ENCODE measurements at regions not wholly inside any gene's neighbourhood (a gene's known extent, or its start where the extent isn't known, plus 50 kb on each side); places are given as distances from the start of the nearest gene placed in this dataset.

- Histone ChIP-seq H3K4me2 (no peak overlapping the region), H3K27ac (no peak overlapping the region), H3K9ac (no peak overlapping the region), H3K9me3 (replicated peaks in 1 of 11) (no peaks in the 10 kb centered on the region), H3K4me3 (no peak overlapping the region), H3K27me3 (no peaks in the 10 kb centered on the region), H3K4me1 (peaks cover 21 to 75% (median 28%) of the 10 kb centered on the region in 10 experiments), H3K36me3 (no peaks in the 10 kb centered on the region), H4K20me1 (no peaks in the 10 kb centered on the region)
- no peak for TF ChIP-seq Cebpa-rat (IDR thresholded peaks at IDR 0.05)
Measured at GRCh38 chr6:134442073-134442472, 124.2 kb upstream of the SGK1 start.

GRCh38 chr6:134438837-134439236, 120.9 kb upstream of the SGK1 start:
- no peak overlapping the region; a peak in 1 of 22 replicates for H3K9ac ChIP-seq
- no peak for TF ChIP-seq Cebpa-rat (IDR thresholded peaks at IDR 0.05)
- peak overlapping the region in 2 of 11 experiments; percentile 81 to 83; a peak in 1 of 22 replicates for H3K27ac ChIP-seq

GRCh38 chr6:134437376-134437775, 119.5 kb upstream of the SGK1 start:
- peak overlapping the region; percentile 37 to 85 (median 54) for H3K4me2 ChIP-seq
- H3K9ac ChIP-seq, result peak overlapping the region in 4 of 11 experiments; percentile 51 to 84 (median 64); a peak in 8 of 22 replicates
- no peaks in the 10 kb centered on the region; a peak in 2 of 22 replicates for H3K9me3 ChIP-seq (replicated peaks in 1 of 11)
- no peaks in the 10 kb centered on the region for H3K36me3 ChIP-seq
- no peaks in the 10 kb centered on the region for H3K27me3 ChIP-seq
- no peaks in the 10 kb centered on the region for H4K20me1 ChIP-seq
- peaks cover 21 to 58% (median 24%) of the 10 kb centered on the region in 10 experiments for H3K4me1 ChIP-seq
- 0 out of 22 replicates have a peak, but pooled peaks of 1 of the 11 experiments have one; percentile 4 for TF ChIP-seq Cebpa-rat (IDR thresholded peaks at IDR 0.05)
- peak overlapping the region in 9 of 11 experiments; percentile 44 to 94 (median 71); a peak in 17 of 22 replicates for H3K27ac ChIP-seq
- H3K4me3 ChIP-seq, result no peak overlapping the region; a peak in 1 of 20 replicates

More at GRCh38 chr6:134438837-134439236, 120.9 kb upstream of the SGK1 start:
- H3K9me3 ChIP-seq (replicated peaks in 1 of 11), result no peaks in the 10 kb centered on the region; a peak in 2 of 22 replicates
- H4K20me1 ChIP-seq, result no peaks in the 10 kb centered on the region
- peaks cover 21 to 69% (median 24%) of the 10 kb centered on the region in 10 experiments for H3K4me1 ChIP-seq
- H3K36me3 ChIP-seq, result no peaks in the 10 kb centered on the region
- H3K4me3 ChIP-seq, result no peak overlapping the region
- H3K4me2 ChIP-seq, result peak overlapping the region in 2 of 11 experiments; percentile 20 to 85; a peak in 3 of 22 replicates
- no peaks in the 10 kb centered on the region for H3K27me3 ChIP-seq

GRCh38 chr6:134436950-134437349, 119.0 kb upstream of the SGK1 start:
- Histone ChIP-seq H3K9ac (peak overlapping the region in 4 of 11 experiments; percentile 52 to 84 (median 64); a peak in 9 of 22 replicates), H3K4me3 (no peak overlapping the region; a peak in 1 of 20 replicates), H3K36me3 (no peaks in the 10 kb centered on the region), H3K27me3 (no peaks in the 10 kb centered on the region), H3K4me2 (peak overlapping the region; percentile 37 to 85 (median 54)), H3K9me3 (replicated peaks in 1 of 11) (no peaks in the 10 kb centered on the region; a peak in 2 of 22 replicates), H4K20me1 (no peaks in the 10 kb centered on the region), H3K27ac (peak overlapping the region in 10 of 11 experiments; percentile 44 to 94 (median 62); a peak in 18 of 22 replicates), H3K4me1 (peaks cover 21 to 59% (median 26%) of the 10 kb centered on the region in 10 experiments)
- peak in 3 of 11 experiments; percentile 47 to 74 (median 62); a peak in 5 of 22 replicates for TF ChIP-seq Cebpa-rat (IDR thresholded peaks at IDR 0.05)

GRCh38 chr6:134436281-134436815, 118.4 kb upstream of the SGK1 start:
- TF ChIP-seq Cebpa-rat (IDR thresholded peaks at IDR 0.05), result no peak
- Histone ChIP-seq H3K27me3 (no peaks in the 10 kb centered on the region), H3K9ac (peak overlapping the region in 5 of 11 experiments; percentile 4 to 84 (median 65); a peak in 10 of 22 replicates), H3K4me2 (peak overlapping the region; percentile 37 to 85 (median 54)), H4K20me1 (no peaks in the 10 kb centered on the region), H3K9me3 (replicated peaks in 1 of 11) (peaks cover 0 to 2% (median 0%) of the 10 kb centered on the region in 11 experiments; a peak in 3 of 22 replicates), H3K4me3 (no peak overlapping the region), H3K4me1 (peaks cover 21 to 65% (median 26%) of the 10 kb centered on the region in 10 experiments), H3K36me3 (no peaks in the 10 kb centered on the region), H3K27ac (peak overlapping the region; percentile 44 to 94 (median 53); a peak in 20 of 22 replicates)

- Histone ChIP-seq H3K27me3 (no peaks in the 10 kb centered on the region), H3K4me1 (peaks cover 21 to 68% (median 26%) of the 10 kb centered on the region in 10 experiments), H3K4me2 (peak overlapping the region; percentile 37 to 85 (median 54); a peak in 21 of 22 replicates), H3K9me3 (replicated peaks in 1 of 11) (peaks cover 0 to 5% (median 0%) of the 10 kb centered on the region in 11 experiments; a peak in 3 of 22 replicates), H3K36me3 (no peaks in the 10 kb centered on the region), H3K4me3 (no peak overlapping the region), H3K9ac (peak overlapping the region in 4 of 11 experiments; percentile 52 to 84 (median 68); a peak in 7 of 22 replicates), H4K20me1 (no peaks in the 10 kb centered on the region), H3K27ac (peak overlapping the region in 9 of 11 experiments; percentile 44 to 94 (median 71); a peak in 13 of 22 replicates)
- no peak for TF ChIP-seq Cebpa-rat (IDR thresholded peaks at IDR 0.05)
Measured at GRCh38 chr6:134435814-134436280, 117.9 kb upstream of the SGK1 start.

GRCh38 chr6:134434019-134434942, 116.4 kb upstream of the SGK1 start:
- no peak for TF ChIP-seq Cebpa-rat (IDR thresholded peaks at IDR 0.05)
- Histone ChIP-seq H3K9ac (no peak overlapping the region), H3K4me1 (peaks cover 21 to 70% (median 26%) of the 10 kb centered on the region in 10 experiments), H3K9me3 (replicated peaks in 1 of 11) (peaks cover 0 to 5% (median 0%) of the 10 kb centered on the region in 11 experiments; a peak in 3 of 22 replicates), H3K4me2 (no peak overlapping the region), H3K4me3 (no peak overlapping the region), H4K20me1 (no peaks in the 10 kb centered on the region), H3K36me3 (no peaks in the 10 kb centered on the region), H3K27ac (peak overlapping the region in 1 of 11 experiments; percentile 94; a peak in 2 of 22 replicates), H3K27me3 (no peaks in the 10 kb centered on the region)

GRCh38 chr6:134432036-134432435, 114.1 kb upstream of the SGK1 start:
- Histone ChIP-seq H3K27me3 (no peaks in the 10 kb centered on the region), H4K20me1 (no peaks in the 10 kb centered on the region), H3K4me1 (peaks cover 12 to 56% (median 16%) of the 10 kb centered on the region in 10 experiments), H3K27ac (no peak overlapping the region), H3K9ac (no peak overlapping the region; a peak in 1 of 22 replicates), H3K9me3 (replicated peaks in 1 of 11) (peaks cover 0 to 5% (median 0%) of the 10 kb centered on the region in 11 experiments; a peak in 5 of 22 replicates), H3K4me2 (peak overlapping the region in 3 of 11 experiments; percentile 12 to 47 (median 38); a peak in 6 of 22 replicates), H3K36me3 (no peaks in the 10 kb centered on the region), H3K4me3 (no peak overlapping the region)
- TF ChIP-seq Cebpa-rat (IDR thresholded peaks at IDR 0.05), result no peak
